OCI-LY3 (cell line): ENCODE measurements at regions not wholly inside any gene's neighbourhood (a gene's known extent, or its start where the extent isn't known, plus 50 kb on each side); places are given as distances from the start of the nearest gene placed in this dataset.
"Not testable (repeated sequence)": the region's sequence is repeated elsewhere in the genome, so short reads cannot be mapped to it uniquely, and the experiment has no call there.

Experiments used
- H2AFZ ChIP-seq: fragments of 200-600, 300-600 bp; shearing (Covaris generic); 2 replicates; pipeline ENCODE4 v1.6.0; 2014; ENCODE audit warnings: antibody characterized with exemption, low read depth, low read length
- H3K27ac ChIP-seq: fragments of 200-600, 300-600 bp; sonication (generic); 2 replicates; pipeline ENCODE4 v1.5.1; 2014; ENCODE audit warnings: mild to moderate bottlenecking, low read length, moderate library complexity, mixed read lengths
- H3K27me3 ChIP-seq: fragments of 200-600, 300-600 bp; sonication (generic); 2 replicates; pipeline ENCODE4 v1.6.1; 2014; ENCODE audit warnings: low read depth, low read length, mixed read lengths
- H3K36me3 ChIP-seq: fragments of 200-600, 300-600 bp; sonication (generic); replicated peaks from 2 replicates; pipeline ENCODE3; 2014; ENCODE audit warnings: low read depth, low read length, mixed read lengths
- H3K4me1 ChIP-seq: fragments of 300-600, 200-600 bp; sonication (generic); 2 replicates; pipeline ENCODE4 v1.6.1; 2014; ENCODE audit warnings: low read length, mixed read lengths
- H3K4me2 ChIP-seq: fragments of 200-600, 300-600 bp; sonication (generic); 2 replicates; pipeline ENCODE4 v1.6.1; 2014; ENCODE audit warnings: low read length, mixed read lengths
- H3K4me3 ChIP-seq: fragments of 300-600, 200-600 bp; sonication (generic); 2 replicates; pipeline ENCODE4 v1.5.1; 2014; ENCODE audit warnings: antibody characterized with exemption, mild to moderate bottlenecking, low read length, moderate library complexity
- H3K79me2 ChIP-seq: fragments of 300-600, 200-600 bp; shearing (Covaris generic); 2 replicates; pipeline ENCODE4 v1.6.1; 2014; ENCODE audit warnings: mild to moderate bottlenecking, low read length, mixed read lengths
- H3K9ac ChIP-seq: fragments of 300-600, 200-600 bp; shearing (Covaris generic); 2 replicates; pipeline ENCODE4 v1.6.0; 2014; ENCODE audit warnings: mild to moderate bottlenecking, low read length, moderate library complexity
- H3K9me3 ChIP-seq: fragments of 200-600, 300-600 bp; shearing (Covaris generic); 2 replicates; pipeline ENCODE4 v1.6.1; 2014; ENCODE audit warnings: low read length, mixed read lengths; ENCODE audit not compliant: insufficient read depth
- H4K20me1 ChIP-seq: fragments of 200-600, 300-600 bp; sonication (generic); 2 replicates; pipeline ENCODE4 v1.6.1; 2016; ENCODE audit warnings: low read length, mixed read lengths; ENCODE audit not compliant: insufficient read depth
- CTCF ChIP-seq: fragments of 200-600, 300-600 bp; sonication (generic); IDR thresholded peaks from 2 replicates; pipeline ENCODE4 v1.5.1; 2014; ENCODE audit warnings: antibody characterized with exemption, low read length, low read depth
- EZH2phosphoT487 ChIP-seq: fragments of 200-600 bp; shearing (Covaris generic); IDR thresholded peaks from 2 replicates; pipeline ENCODE4 v1.6.1; 2018; ENCODE audit warnings: antibody characterized with exemption, mixed run types, low read depth

- Histone ChIP-seq H3K4me2 (peak overlapping the region; percentile 13; the same call in 1 of the 2 replicates), H3K27ac (no peak overlapping the region)
Measured at GRCh38 chr18:70397259-70397925, 108.5 kb downstream of the SOCS6 start.

GRCh38 chr18:70395771-70396170 lies 106.9 kb downstream of the SOCS6 start:
- not testable (repeated sequence) for H3K36me3 ChIP-seq, H3K4me3 ChIP-seq, H3K4me2 ChIP-seq, H3K27ac ChIP-seq, H3K27me3 ChIP-seq, H2AFZ ChIP-seq, H3K9ac ChIP-seq, H3K9me3 ChIP-seq, H3K79me2 ChIP-seq, H4K20me1 ChIP-seq
- H3K4me1 ChIP-seq, result peaks cover 15% of the 10 kb centered on the region

More at GRCh38 chr18:70397259-70397925, 108.5 kb downstream of the SOCS6 start:
- peaks cover 15% of the 10 kb centered on the region for H3K4me1 ChIP-seq
- no peak overlapping the region for H2AFZ ChIP-seq
- no peaks in the 10 kb centered on the region for H3K36me3 ChIP-seq
- no peak overlapping the region for H3K9ac ChIP-seq
- H3K27me3 ChIP-seq, result no peaks in the 10 kb centered on the region
- TF ChIP-seq EZH2phosphoT487 (no peak), CTCF (no peak)
- no peaks in the 10 kb centered on the region for H3K79me2 ChIP-seq
- H3K9me3 ChIP-seq, result no peaks in the 10 kb centered on the region
- no peaks in the 10 kb centered on the region for H4K20me1 ChIP-seq
- H3K4me3 ChIP-seq, result no peak overlapping the region

GRCh38 chr18:70394672-70395071 lies 105.8 kb downstream of the SOCS6 start:
- no peaks in the 10 kb centered on the region for H3K27me3 ChIP-seq
- no peak overlapping the region for H2AFZ ChIP-seq
- H3K4me3 ChIP-seq, result no peak overlapping the region
- no peak overlapping the region for H3K4me2 ChIP-seq
- H3K36me3 ChIP-seq, result no peaks in the 10 kb centered on the region
- no peaks in the 10 kb centered on the region for H4K20me1 ChIP-seq
- H3K9me3 ChIP-seq, result no peaks in the 10 kb centered on the region
- no peak overlapping the region for H3K9ac ChIP-seq
- H3K79me2 ChIP-seq, result no peaks in the 10 kb centered on the region
- no peak overlapping the region for H3K27ac ChIP-seq
- H3K4me1 ChIP-seq, result peaks cover 15% of the 10 kb centered on the region
- TF ChIP-seq EZH2phosphoT487, result no peak
- TF ChIP-seq CTCF, result no peak

- no peak overlapping the region for H3K27ac ChIP-seq
- no peak overlapping the region for H3K9ac ChIP-seq
- H3K4me1 ChIP-seq, result no peaks in the 10 kb centered on the region
- H2AFZ ChIP-seq, result no peak overlapping the region
- H3K4me2 ChIP-seq, result no peak overlapping the region
- no peaks in the 10 kb centered on the region for H3K9me3 ChIP-seq
- TF ChIP-seq CTCF (no peak), EZH2phosphoT487 (no peak)
- no peaks in the 10 kb centered on the region for H3K36me3 ChIP-seq
- H3K79me2 ChIP-seq, result no peaks in the 10 kb centered on the region
- H4K20me1 ChIP-seq, result no peaks in the 10 kb centered on the region
- H3K4me3 ChIP-seq, result no peak overlapping the region
- H3K27me3 ChIP-seq, result no peaks in the 10 kb centered on the region
Measured at GRCh38 chr18:70390371-70391090, 101.7 kb downstream of the SOCS6 start.

GRCh38 chr18:70389036-70389435 lies 100.2 kb downstream of the SOCS6 start:
- H3K36me3 ChIP-seq, H3K4me2 ChIP-seq, H4K20me1 ChIP-seq, H3K4me3 ChIP-seq, H3K4me1 ChIP-seq, H3K9ac ChIP-seq, H3K27ac ChIP-seq, H3K27me3 ChIP-seq, H3K79me2 ChIP-seq, H3K9me3 ChIP-seq, H2AFZ ChIP-seq: not testable (repeated sequence)
